Bronchial epithelial cell (primary cell): ENCODE measurements at regions not wholly inside any gene's neighbourhood (a gene's known extent, or its start where the extent isn't known, plus 50 kb on each side); places are given as distances from the start of the nearest gene placed in this dataset.

ENCODE experiments used
- DNase-seq: peaks from one replicate; pipeline ENCODE4 v3.0.0-alpha.2; 2010; ENCODE audit warnings: low read depth
- FAIRE-seq: peaks from 2 replicates; lab custom pipeline; 2011; peaks lifted over from hg19 to GRCh38; lab: Jason Lieb, UNC
- H3K27me3 ChIP-seq: 2 replicates; pipeline ENCODE4 v1.5.1; 2011; ENCODE audit warnings: low read length; ENCODE audit not compliant: control insufficient read depth, insufficient read depth
- H3K36me3 ChIP-seq: 2 replicates; pipeline ENCODE4 v1.5.1; 2011; ENCODE audit warnings: low read length; ENCODE audit not compliant: control insufficient read depth, insufficient read depth
- H3K4me3 ChIP-seq: 2 replicates; pipeline ENCODE4 v1.5.1; 2011; ENCODE audit warnings: mild to moderate bottlenecking, low read depth, low read length, control low read depth
- TF ChIP-seq, protein P1 (sequence below): IDR thresholded peaks from 2 replicates; pipeline ENCODE4 v1.5.1; 2011; ENCODE audit warnings: mild to moderate bottlenecking, moderate library complexity, low read length, control low read depth, inconsistent platforms; ENCODE audit not compliant: insufficient read depth, severe bottlenecking

DNA sequence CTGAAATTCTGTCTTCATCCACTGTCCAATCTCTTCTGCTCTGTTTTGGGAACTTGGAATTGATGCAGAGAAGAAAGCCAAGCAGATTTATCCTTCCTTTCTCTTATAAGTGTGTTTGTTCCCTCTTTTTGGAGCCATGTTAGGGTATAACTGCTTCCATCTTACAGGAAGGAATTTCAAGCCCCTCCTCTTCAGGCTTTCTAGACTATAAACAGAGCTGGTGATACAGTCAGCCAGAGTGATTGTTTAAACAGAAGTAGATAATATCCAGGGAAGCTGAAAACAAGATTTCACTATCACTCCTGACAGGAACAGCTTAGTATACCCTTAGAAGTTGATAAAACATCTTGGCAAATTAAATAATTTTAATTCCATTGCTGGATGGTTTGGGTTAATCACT is 102.1 kb upstream of the DMRT1 start:
- FAIRE-seq, result no peak
- no peaks in the 10 kb centered on the region for H3K27me3 ChIP-seq
- no peak for DNase-seq
- peaks cover 18% of the 10 kb centered on the region for H3K36me3 ChIP-seq
- no peak overlapping the region for H3K4me3 ChIP-seq
- TF ChIP-seq, protein P1, sequence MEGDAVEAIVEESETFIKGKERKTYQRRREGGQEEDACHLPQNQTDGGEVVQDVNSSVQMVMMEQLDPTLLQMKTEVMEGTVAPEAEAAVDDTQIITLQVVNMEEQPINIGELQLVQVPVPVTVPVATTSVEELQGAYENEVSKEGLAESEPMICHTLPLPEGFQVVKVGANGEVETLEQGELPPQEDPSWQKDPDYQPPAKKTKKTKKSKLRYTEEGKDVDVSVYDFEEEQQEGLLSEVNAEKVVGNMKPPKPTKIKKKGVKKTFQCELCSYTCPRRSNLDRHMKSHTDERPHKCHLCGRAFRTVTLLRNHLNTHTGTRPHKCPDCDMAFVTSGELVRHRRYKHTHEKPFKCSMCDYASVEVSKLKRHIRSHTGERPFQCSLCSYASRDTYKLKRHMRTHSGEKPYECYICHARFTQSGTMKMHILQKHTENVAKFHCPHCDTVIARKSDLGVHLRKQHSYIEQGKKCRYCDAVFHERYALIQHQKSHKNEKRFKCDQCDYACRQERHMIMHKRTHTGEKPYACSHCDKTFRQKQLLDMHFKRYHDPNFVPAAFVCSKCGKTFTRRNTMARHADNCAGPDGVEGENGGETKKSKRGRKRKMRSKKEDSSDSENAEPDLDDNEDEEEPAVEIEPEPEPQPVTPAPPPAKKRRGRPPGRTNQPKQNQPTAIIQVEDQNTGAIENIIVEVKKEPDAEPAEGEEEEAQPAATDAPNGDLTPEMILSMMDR, result no peak

- H3K27me3 ChIP-seq, result no peaks in the 10 kb centered on the region
Observed at GRCh38 chr9:740221-740620, 101.3 kb upstream of the DMRT1 start.

GRCh38 chr9:742104-742503 is 99.4 kb upstream of the DMRT1 start:
- H3K36me3 ChIP-seq, result peaks cover 22% of the 10 kb centered on the region
- FAIRE-seq, result no peak
- DNase-seq, result no peak
- TF ChIP-seq, protein P1, result no peak
- no peaks in the 10 kb centered on the region for H3K27me3 ChIP-seq
- no peak overlapping the region for H3K4me3 ChIP-seq

More at GRCh38 chr9:740221-740620, 101.3 kb upstream of the DMRT1 start:
- Histone ChIP-seq H3K36me3 (peaks cover 21% of the 10 kb centered on the region), H3K4me3 (no peak overlapping the region)
- FAIRE-seq, result no peak
- no peak for DNase-seq
- TF ChIP-seq, protein P1, result no peak

DNA sequence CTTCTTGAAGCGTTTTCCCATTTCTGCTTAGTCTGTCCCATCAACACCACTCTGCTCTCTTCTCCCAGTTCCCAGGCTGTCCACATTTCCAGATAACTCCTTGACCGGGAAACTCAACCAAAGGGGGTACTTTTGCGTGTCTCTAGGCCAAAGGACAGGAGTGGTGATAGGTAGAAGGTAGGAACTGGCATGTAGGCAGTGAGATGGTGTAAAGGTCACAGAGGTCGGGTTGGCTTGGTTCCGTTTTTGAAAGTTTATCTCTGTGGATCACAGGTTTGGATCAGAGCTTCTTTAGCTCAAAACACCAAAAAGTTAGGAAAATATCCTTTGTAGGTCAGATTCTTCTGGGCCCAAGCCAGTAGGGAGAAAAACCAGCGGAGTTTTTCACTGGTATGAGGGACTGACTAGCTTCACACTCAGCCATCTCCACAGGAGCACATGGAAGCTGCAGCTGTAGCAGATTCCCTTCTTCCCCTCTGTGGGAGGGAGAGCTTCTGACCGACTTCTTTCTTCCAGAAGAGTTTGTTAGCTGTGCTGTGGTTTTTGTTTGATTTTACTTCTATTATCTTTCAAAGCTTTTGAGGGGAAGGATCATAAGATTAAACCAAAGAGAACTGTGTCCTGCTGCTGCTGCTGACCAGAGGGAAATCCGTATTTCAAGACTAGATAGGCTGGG is 98.4 kb upstream of the DMRT1 start:
- Histone ChIP-seq H3K4me3 (no peak overlapping the region), H3K27me3 (no peaks in the 10 kb centered on the region), H3K36me3 (peaks cover 22% of the 10 kb centered on the region)
- peak; percentile 70 for FAIRE-seq
- no peak for DNase-seq
- TF ChIP-seq, protein P1, result no peak

DNA sequence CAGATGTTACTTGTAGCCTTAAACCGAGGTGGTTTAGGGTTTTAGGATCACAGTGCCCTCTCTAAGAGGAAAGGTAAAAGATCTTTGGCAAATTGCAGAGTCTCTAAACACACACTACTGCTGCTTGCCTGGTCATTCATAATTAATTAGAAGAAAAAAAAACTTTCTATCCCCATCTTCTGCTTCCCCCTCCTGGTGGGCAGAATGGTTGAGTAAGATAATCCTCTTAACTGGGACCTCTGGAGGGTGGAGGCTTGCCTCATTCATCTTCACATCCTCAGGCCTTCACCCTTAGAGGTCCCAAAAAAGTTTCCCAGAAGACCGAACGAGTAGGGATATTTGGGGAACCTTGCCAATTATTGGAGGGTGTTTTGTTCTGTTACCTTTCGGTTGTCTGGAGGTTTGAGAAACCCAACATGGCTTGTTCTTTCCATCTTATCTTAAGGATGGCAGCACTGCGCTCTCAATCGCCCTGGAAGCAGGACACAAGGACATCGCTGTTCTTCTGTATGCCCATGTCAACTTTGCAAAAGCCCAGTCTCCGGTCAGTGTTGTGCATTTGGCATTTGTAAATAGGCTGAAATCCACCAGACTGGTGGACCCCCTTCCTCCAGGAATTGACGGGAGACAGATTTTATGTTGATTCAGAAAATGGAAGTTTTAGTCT is 97.3 kb upstream of the DMRT1 start:
- H3K36me3 ChIP-seq, result peaks cover 20% of the 10 kb centered on the region
- H3K4me3 ChIP-seq, result no peak overlapping the region
- H3K27me3 ChIP-seq, result no peaks in the 10 kb centered on the region
- FAIRE-seq (no peak), DNase-seq (no peak)
- TF ChIP-seq, protein P1, result no peak
